Neural progenitor cell (in vitro differentiated cells): ENCODE measurements at regions not wholly inside any gene's neighbourhood (a gene's known extent, or its start where the extent isn't known, plus 50 kb on each side); places are given as distances from the start of the nearest gene placed in this dataset.
"Not testable (repeated sequence)": the region's sequence is repeated elsewhere in the genome, so short reads cannot be mapped to it uniquely, and the experiment has no call there.

Experiments used
- CTCF ChIP-seq: fragments of 200-600 bp; sonication (generic); IDR thresholded peaks from 2 replicates; pipeline ENCODE4 v1.5.1; 2017; ENCODE audit warnings: antibody characterized with exemption, mild to moderate bottlenecking
- EZH2 ChIP-seq: fragments of 200-600 bp; sonication (generic); IDR thresholded peaks from 2 replicates; pipeline ENCODE4 v1.6.1; 2017; ENCODE audit warnings: antibody characterized with exemption, mild to moderate bottlenecking, moderate library complexity

GRCh38 chr5:159807135-159807534 lies 109.1 kb upstream of the ADRA1B start:
- TF ChIP-seq CTCF, EZH2: not testable (repeated sequence)
